H1 (cell line): ENCODE measurements at regions not wholly inside any gene's neighbourhood (a gene's known extent, or its start where the extent isn't known, plus 50 kb on each side); places are given as distances from the start of the nearest gene placed in this dataset.

Source experiments
- CTCF ChIA-PET: fragments of 300-600 bp; sonication (Branson Sonifier 250); formaldehyde crosslinking; loops from one replicate; lab custom pipeline; 2021; ENCODE audit not compliant: partially characterized antibody; lab: Charles Lee
- POLR2A ChIA-PET: fragments of 300-600 bp; sonication (Branson Sonifier 250); formaldehyde crosslinking; loops from one replicate; lab custom pipeline; 2021; ENCODE audit warnings: inconsistent platforms; ENCODE audit not compliant: partially characterized antibody; lab: Charles Lee
- DNase-seq, 2 experiments: peaks; one replicate each; pipeline versions ENCODE4 v3.0.0 to v3.0.0-alpha.2; 2010 to 2022; ENCODE audit warnings: low spot score in 2 of 2, low read depth in 1 of 2, mixed read lengths in 1 of 2
- FAIRE-seq: peaks from 2 replicates; lab custom pipeline; 2011; peaks lifted over from hg19 to GRCh38; lab: Jason Lieb, UNC
- H2AFZ ChIP-seq: 2 replicates; pipeline ENCODE4 v1.8.1; 2012; ENCODE audit warnings: low read length, inconsistent platforms
- H2AK5ac ChIP-seq: 2 replicates; pipeline ENCODE4 v1.6.1; 2013; ENCODE audit warnings: low read depth, low read length
- H2BK120ac ChIP-seq: replicated peaks from 2 replicates; pipeline ENCODE3; 2013; ENCODE audit warnings: low read depth, low read length, inconsistent platforms
- H2BK12ac ChIP-seq: 2 replicates; pipeline ENCODE4 v1.6.1; 2013; ENCODE audit warnings: low read depth, low read length
- H2BK15ac ChIP-seq: 2 replicates; pipeline ENCODE4 v1.6.1; 2013; ENCODE audit warnings: low read length
- H2BK20ac ChIP-seq: 2 replicates; pipeline ENCODE4 v1.6.1; 2013; ENCODE audit warnings: low read length
- H2BK5ac ChIP-seq: 2 replicates; pipeline ENCODE4 v1.6.1; 2013; ENCODE audit warnings: low read depth, low read length
- H3K14ac ChIP-seq: 2 replicates; pipeline ENCODE4 v1.6.1; 2013; ENCODE audit warnings: inconsistent platforms; ENCODE audit not compliant: insufficient read length
- H3K18ac ChIP-seq: 2 replicates; pipeline ENCODE4 v1.6.1; 2013; ENCODE audit warnings: low read length; ENCODE audit errors: extremely low read depth
- H3K23ac ChIP-seq: 2 replicates; pipeline ENCODE4 v1.6.1; 2013; ENCODE audit warnings: inconsistent platforms; ENCODE audit not compliant: insufficient read length
- H3K23me2 ChIP-seq: 2 replicates; pipeline ENCODE4 v1.6.1; 2013; ENCODE audit warnings: low read depth, low read length
- H3K27ac ChIP-seq: 2 replicates; pipeline ENCODE4 v1.6.1; 2011; ENCODE audit warnings: low read depth, low read length, inconsistent platforms
- H3K27me3 ChIP-seq, 4 experiments: replicated peaks in 1 of 4; 1 replicate in 1 of 4; 2 replicates in 3 of 4; pipeline versions ENCODE4 v1.6.1 to v1.8.1; 2011 to 2013; ENCODE audit warnings: low read length in 3 of 4, mild to moderate bottlenecking in 3 of 4, inconsistent platforms in 2 of 4, mixed read lengths in 2 of 4, moderate library complexity in 1 of 4; ENCODE audit not compliant: control insufficient read depth in 3 of 4, insufficient read depth in 3 of 4; ENCODE audit errors: extremely low read depth in 1 of 4
- H3K36me3 ChIP-seq, 4 experiments: 2 replicates each; pipeline versions ENCODE4 v1.6.1 to v1.8.1; 2011 to 2013; ENCODE audit warnings: mild to moderate bottlenecking in 4 of 4, low read length in 3 of 4, moderate library complexity in 2 of 4, control low read depth in 1 of 4, inconsistent platforms in 1 of 4; ENCODE audit not compliant: insufficient read depth in 4 of 4, control insufficient read depth in 2 of 4
- H3K4ac ChIP-seq: replicated peaks from 2 replicates; pipeline ENCODE3; 2013; ENCODE audit warnings: low read length, low read depth, mixed read lengths, inconsistent platforms; ENCODE audit not compliant: insufficient read length
- H3K4me1 ChIP-seq, 4 experiments: replicated peaks in 1 of 4; 1 replicate in 1 of 4; 2 replicates in 3 of 4; pipeline versions ENCODE4 v1.6.1 to v1.8.1; 2011 to 2013; ENCODE audit warnings: low read length in 3 of 4, inconsistent platforms in 2 of 4, mixed read lengths in 1 of 4; ENCODE audit not compliant: insufficient read depth in 4 of 4, control insufficient read depth in 3 of 4
- H3K4me2 ChIP-seq, 2 experiments: 2 replicates each; pipeline versions ENCODE4 v1.6.1 to v1.8.1; 2011 to 2013; ENCODE audit warnings: low read depth in 2 of 2, low read length in 2 of 2, control low read depth in 1 of 2, inconsistent platforms in 1 of 2, mild to moderate bottlenecking in 1 of 2; ENCODE audit not compliant: insufficient read depth in 1 of 2
- H3K4me3 ChIP-seq, 4 experiments: fragments of 200-600, 300-600 bp in 1 of 4; sonication (generic), shearing (Covaris generic), sonication (Bioruptor Twin) in 1 of 4; 2 replicates each; pipeline versions ENCODE4 v1.5.1 to v1.8.1; 2011 to 2016; ENCODE audit warnings: low read length in 4 of 4, low read depth in 3 of 4, control low read depth in 2 of 4, inconsistent platforms in 2 of 4, mild to moderate bottlenecking in 2 of 4, mixed read lengths in 1 of 4, moderate library complexity in 1 of 4; ENCODE audit not compliant: insufficient read depth in 2 of 4; ENCODE audit errors: extremely low read depth in 1 of 4
- H3K56ac ChIP-seq: replicated peaks from 2 replicates; pipeline ENCODE3; 2013; ENCODE audit warnings: low read depth, mild to moderate bottlenecking, mixed read lengths, low read length, inconsistent platforms; ENCODE audit not compliant: insufficient read length
- H3K79me1 ChIP-seq: 2 replicates; pipeline ENCODE4 v1.6.1; 2013; ENCODE audit warnings: low read depth, low read length, control low read depth
- H3K79me2 ChIP-seq, 2 experiments: 2 replicates each; pipeline versions ENCODE4 v1.6.1 to v1.8.1; 2012 to 2013; ENCODE audit warnings: low read length in 2 of 2, mild to moderate bottlenecking in 2 of 2, inconsistent platforms in 1 of 2; ENCODE audit not compliant: insufficient read depth in 2 of 2, control insufficient read depth in 1 of 2
- H3K9ac ChIP-seq, 4 experiments: replicated peaks in 1 of 4; 1 replicate in 1 of 4; 2 replicates in 3 of 4; pipeline versions ENCODE4 v1.6.1 to v1.8.1; 2011 to 2013; ENCODE audit warnings: low read depth in 3 of 4, low read length in 3 of 4, control low read depth in 2 of 4, mild to moderate bottlenecking in 2 of 4, moderate library complexity in 2 of 4, inconsistent platforms in 1 of 4; ENCODE audit errors: extremely low read depth in 1 of 4
- H3K9me3 ChIP-seq, 2 experiments: 2 replicates each; pipeline versions ENCODE4 v1.6.1 to v1.8.1; 2012 to 2013; ENCODE audit warnings: mild to moderate bottlenecking in 2 of 2, moderate library complexity in 2 of 2, control low read depth in 1 of 2, inconsistent platforms in 1 of 2, low read depth in 1 of 2, low read length in 1 of 2, mixed read lengths in 1 of 2; ENCODE audit not compliant: insufficient read depth in 2 of 2
- H4K20me1 ChIP-seq, 2 experiments: replicated peaks in 1 of 2; 2 replicates each; pipeline versions ENCODE3 to v1.8.1; 2011 to 2013; ENCODE audit warnings: inconsistent platforms in 2 of 2, low read length in 2 of 2, mild to moderate bottlenecking in 1 of 2; ENCODE audit not compliant: insufficient read depth in 2 of 2, control insufficient read depth in 1 of 2
- H4K5ac ChIP-seq: 2 replicates; pipeline ENCODE4 v1.6.1; 2013; ENCODE audit warnings: low read length, low read depth, mixed read lengths, inconsistent platforms; ENCODE audit not compliant: insufficient read length
- H4K8ac ChIP-seq: 2 replicates; pipeline ENCODE4 v1.8.0; 2013; ENCODE audit warnings: mild to moderate bottlenecking, moderate library complexity, low read length, inconsistent platforms; ENCODE audit not compliant: insufficient read depth; ENCODE audit errors: extremely low read depth
- H4K91ac ChIP-seq: replicated peaks from 2 replicates; pipeline ENCODE3; 2013; ENCODE audit warnings: low read length, mixed read lengths, inconsistent platforms; ENCODE audit not compliant: insufficient read length
- SIX5 ChIP-seq: IDR thresholded peaks from 2 replicates; pipeline ENCODE4 v1.6.1; 2011; ENCODE audit warnings: mild to moderate bottlenecking, low read depth, low read length
- WGBS, 2 experiments: shearing (Covaris generic) in 1 of 2; methylation state at CpG; one replicate each; pipeline versions ENCODE4 v1.1.6 to v1.1.7; 2013 to 2015; ENCODE audit warnings: low lambda C conversion rate in 2 of 2, mixed read lengths in 2 of 2, inconsistent platforms in 1 of 2, low coverage in 1 of 2, missing lambda C conversion rate in 1 of 2; ENCODE audit not compliant: insufficient replicate concordance in 2 of 2, insufficient coverage in 1 of 2, insufficient read length in 1 of 2; ENCODE audit errors: extremely low coverage in 1 of 2, missing lambda C conversion rate in 1 of 2; 5-methylcytosine and 5-hydroxymethylcytosine counted together

DNA sequence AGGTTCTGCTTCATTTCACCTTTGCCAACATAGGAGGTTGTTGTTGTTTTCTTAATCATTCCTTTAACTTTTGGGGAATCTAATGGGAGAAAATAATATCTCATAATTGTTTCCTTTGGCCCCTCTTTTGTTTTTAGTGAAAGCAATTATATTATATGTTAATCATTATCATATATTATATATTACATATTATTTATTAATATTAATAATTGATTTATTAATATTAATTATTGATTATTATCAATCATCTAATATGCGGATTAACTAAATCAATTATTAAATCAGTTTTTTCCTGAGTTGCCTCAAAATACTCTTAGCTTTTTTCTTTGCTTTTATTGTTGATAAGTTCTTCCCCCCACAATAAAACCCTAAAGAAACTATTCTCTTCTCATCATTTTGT lies 443.8 kb downstream of the GATA3 start:
- H3K56ac ChIP-seq, result no peak overlapping the region
- H2AK5ac ChIP-seq, result no peak overlapping the region
- no peak for DNase-seq
- no peak overlapping the region for H3K27ac ChIP-seq
- no peak overlapping the region for H3K23ac ChIP-seq
- H3K14ac ChIP-seq, result no peak overlapping the region
- no peak overlapping the region for H4K91ac ChIP-seq
- WGBS, 2 experiments, result 91% methylated on average over 1 of the region's 1 CpG; no CpG with 5 or more reads in 1 of the 2 experiments
- ChIA-PET POLR2A (no interaction called here), CTCF (interaction anchor here (0.6 to 1.6 kb wide), 6 partner anchors 8 to 22 kb away, joined by 3 to 5 read pairs (median 3); no protein-coding TSS in a partner anchor)
- H2BK15ac ChIP-seq, result no peak overlapping the region
- no peak overlapping the region for H4K5ac ChIP-seq
- no peak overlapping the region for H2BK120ac ChIP-seq
- no peaks in the 10 kb centered on the region for H3K79me1 ChIP-seq
- H4K8ac ChIP-seq, result no peak overlapping the region
- H3K4ac ChIP-seq, result no peak overlapping the region
- H3K4me3 ChIP-seq, result no peak overlapping the region
- peaks cover under 1 to 7% (median 4%) of the 10 kb centered on the region in 4 experiments; a peak in 6 of 7 replicates for H3K4me1 ChIP-seq
- H3K27me3 ChIP-seq, result no peaks in the 10 kb centered on the region
- no peak overlapping the region for H2BK12ac ChIP-seq
- no peak for FAIRE-seq
- no peak overlapping the region for H3K4me2 ChIP-seq
- no peak overlapping the region for H2BK20ac ChIP-seq
- no peak overlapping the region for H2BK5ac ChIP-seq
- no peak overlapping the region for H2AFZ ChIP-seq
- H3K23me2 ChIP-seq, result peaks cover 1% of the 10 kb centered on the region; the same call in 1 of the 2 replicates
- no peaks in the 10 kb centered on the region for H4K20me1 ChIP-seq
- H3K18ac ChIP-seq, result no peak overlapping the region
- no peaks in the 10 kb centered on the region for H3K9me3 ChIP-seq
- no peaks in the 10 kb centered on the region for H3K36me3 ChIP-seq
- H3K9ac ChIP-seq, result no peak overlapping the region
- no peaks in the 10 kb centered on the region for H3K79me2 ChIP-seq
- no peak for TF ChIP-seq SIX5
